Fibroblast of skin of scalp (primary cell): ENCODE measurements at regions not wholly inside any gene's neighbourhood (a gene's known extent, or its start where the extent isn't known, plus 50 kb on each side); places are given as distances from the start of the nearest gene placed in this dataset.
A peak's percentile ranks its signal among the peaks of the same experiment; 100 is the strongest.

ENCODE experiments used
- DNase-seq: peaks from one replicate; pipeline ENCODE4 v3.0.0-alpha.2; 2013

DNA sequence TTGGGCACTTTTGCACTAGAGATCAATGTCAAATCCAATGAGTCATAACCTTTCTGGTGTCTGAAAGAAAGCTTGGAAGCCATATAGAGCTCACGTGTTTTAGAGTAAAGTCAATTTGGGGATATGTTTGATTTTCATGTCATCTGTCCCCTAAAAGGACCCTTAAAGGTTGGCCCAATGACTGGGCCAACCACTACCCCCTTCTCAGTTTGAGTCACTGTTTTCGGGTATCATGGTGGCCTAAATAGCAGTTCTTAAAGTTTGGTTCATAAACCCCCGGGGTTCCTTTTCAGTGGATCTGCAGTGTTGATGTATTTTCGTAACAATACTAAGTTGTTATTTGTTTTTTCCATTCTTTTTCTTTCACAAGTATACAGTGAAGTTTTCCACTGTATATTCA lies 327.6 kb downstream of the PRL start:
- no peak for DNase-seq

DNA sequence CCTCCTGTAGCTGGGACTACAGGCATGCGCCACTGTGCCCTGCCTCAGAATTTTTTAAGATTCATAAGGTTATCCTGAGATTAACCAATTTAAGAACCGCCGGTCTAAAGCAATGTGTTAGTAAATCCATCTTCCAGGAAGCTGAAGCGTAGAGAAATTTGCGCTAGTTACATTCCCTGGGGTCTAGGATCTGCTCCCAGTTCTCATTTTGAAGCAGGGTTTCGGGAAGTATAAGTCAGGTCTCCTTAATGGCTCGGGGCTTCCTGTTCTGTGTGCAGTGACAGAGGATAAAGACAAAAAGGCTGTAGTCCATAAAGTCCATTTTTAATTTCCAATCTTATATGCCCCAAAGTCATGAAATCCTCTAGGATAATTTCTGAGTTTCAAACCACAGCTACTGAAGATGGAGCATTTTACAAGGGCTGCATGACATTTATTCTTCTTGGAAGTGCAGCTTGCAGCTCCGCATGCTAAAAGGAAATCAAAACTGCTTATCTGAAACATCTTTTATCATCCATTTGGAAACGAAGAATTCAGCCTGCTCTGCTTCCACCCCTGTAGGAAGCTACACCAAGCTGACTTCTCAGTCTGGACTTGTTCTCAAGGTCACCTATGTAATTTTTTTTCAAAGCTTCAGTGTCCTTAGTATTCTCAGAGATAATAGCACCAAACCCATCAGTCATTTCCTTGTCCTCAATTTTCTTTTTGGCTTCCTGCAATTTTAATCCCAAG lies 326.1 kb downstream of the PRL start:
- DNase-seq: no peak

DNA sequence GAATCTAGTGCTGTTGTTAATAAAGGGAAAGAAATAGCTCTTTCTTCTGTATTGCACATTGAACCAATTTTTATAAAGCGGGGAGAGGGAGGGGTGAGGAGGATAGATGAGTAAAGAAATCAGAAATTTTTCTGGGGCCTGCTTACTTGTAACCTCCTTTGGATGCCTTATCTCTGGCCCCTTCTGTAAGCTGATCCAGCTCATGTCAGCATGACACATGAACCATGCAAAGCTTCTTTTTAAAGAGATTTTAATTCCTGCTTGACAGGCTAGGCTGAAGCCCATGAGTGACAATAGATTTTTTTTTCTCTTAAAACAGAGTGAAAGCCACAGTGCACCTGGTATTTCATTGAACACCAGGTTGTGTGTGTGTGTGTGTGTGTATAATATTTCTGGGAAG lies 325.3 kb downstream of the PRL start:
- DNase-seq: no peak

DNA sequence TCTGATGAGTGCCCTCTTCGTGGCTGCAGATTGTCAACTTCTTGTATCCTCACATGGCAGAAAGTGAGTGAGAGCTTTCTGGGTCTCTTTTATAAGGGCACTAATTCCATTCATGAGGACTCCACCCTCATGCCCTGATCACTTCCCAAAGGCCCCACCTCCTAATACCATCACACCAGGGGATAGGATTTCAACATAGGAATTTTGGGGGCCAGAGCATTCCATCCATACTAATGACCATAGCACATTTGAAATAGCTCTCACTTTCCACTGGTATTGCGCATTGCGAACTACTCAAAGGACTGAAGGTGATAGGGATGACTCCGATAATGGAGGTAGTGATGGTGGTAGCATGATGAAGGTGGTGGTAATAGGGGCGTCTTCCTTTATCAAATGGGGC lies 324.3 kb downstream of the PRL start:
- peak; percentile 32 for DNase-seq

DNA sequence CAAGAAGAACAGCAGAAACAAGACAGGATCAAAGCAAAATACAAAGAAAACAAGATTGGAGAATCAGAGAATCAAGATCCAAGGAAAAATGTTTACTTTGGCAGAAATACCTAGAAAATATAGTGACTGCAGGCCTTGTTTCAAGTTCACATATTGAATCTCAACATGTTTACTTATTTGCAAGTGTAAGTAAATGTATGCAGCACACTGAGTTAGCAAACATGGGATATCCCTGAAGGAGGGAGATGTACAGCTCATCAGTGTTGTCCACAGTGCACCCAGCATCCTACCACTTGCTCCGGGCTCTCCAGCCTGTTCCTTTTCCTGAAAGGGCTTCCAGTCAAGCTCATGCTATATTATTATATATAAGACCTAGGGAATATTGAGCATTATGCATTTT lies 319.5 kb downstream of the PRL start:
- DNase-seq: no peak

DNA sequence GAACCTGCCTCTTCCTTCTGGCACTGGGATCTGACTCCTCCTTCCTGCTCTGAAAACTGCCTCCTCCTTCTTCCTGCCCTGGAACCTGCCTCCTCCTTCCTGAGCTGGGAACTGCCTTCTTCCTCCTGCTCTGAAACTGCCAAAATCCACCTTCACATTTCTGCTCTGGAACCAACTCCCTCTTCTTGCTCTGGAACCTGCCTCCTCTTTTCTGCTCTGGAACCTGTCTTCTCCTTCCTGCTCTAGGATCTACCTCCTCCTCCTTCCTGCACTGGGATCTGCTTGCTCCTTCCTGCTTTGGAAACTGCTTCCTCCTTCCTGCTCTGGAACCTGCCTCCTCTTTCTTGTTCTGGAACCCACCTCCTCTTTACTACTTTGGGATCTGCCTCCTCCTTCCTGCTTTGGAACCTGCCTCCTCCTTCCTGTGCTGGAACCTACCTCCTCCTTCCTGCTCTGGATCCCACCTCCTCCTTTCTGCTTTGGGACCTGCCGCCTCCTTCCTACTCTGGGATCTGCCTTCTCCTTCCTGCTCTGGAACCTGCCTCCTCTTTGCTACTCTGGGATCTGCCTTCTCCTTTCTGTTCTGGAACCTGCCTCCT lies 315.5 kb downstream of the PRL start:
- no peak for DNase-seq

DNA sequence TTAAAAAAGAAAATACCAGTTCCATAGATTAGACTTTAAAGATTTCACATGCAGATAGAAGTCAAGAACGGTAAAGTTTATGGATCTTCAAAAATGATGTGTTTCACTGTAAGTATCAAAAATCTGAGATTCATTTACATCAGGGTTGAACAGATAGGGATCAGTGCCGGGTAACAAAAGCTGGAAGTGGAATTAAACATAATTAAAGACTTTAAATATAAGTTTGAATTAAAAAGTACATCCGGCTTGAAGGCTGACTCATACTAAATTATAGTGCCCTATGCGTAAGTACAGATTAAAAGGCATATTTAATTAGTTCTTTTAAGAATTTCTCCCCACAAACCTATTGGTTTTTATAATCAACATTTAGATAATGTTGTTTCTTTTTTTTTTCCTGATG lies 312.7 kb downstream of the PRL start:
- DNase-seq: no peak

DNA sequence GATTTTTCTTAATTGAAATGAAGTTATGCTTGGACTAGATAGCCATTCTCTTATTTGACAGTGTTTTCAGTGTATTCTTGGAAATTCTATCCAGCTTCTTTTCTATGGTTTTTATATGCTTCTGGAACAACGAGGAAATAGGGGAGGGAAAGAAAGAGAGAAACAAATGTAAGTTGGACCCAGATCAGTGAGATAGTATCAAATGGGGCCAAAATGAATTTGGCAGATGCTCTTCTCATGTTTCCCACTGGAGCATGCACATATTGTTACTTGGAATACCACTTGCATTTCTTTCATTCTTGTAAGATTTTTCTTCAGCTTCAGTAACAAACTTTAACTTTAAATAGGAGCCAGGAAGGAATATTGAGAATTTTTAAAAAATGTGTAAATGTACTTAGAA lies 312.3 kb downstream of the PRL start:
- DNase-seq: peak; percentile 54

DNA sequence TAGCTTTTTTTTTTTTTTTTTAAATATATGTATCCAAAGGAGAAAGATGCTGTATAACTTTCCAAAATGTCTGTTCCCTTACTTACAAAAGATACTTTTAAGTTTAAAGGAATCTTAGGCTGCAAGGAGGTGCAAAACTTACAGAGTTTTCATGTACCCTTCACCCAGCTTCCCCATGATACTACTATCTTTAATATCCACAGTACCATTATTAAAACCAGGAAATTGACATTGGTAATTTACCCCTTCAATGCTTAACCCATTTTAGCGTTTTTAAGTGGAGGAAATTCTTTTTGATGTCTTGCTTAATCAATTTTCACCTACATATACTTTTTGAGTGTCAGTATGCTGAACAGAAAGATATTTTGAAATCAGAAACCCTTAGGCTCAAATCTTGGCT lies 310.9 kb downstream of the PRL start:
- no peak for DNase-seq

DNA sequence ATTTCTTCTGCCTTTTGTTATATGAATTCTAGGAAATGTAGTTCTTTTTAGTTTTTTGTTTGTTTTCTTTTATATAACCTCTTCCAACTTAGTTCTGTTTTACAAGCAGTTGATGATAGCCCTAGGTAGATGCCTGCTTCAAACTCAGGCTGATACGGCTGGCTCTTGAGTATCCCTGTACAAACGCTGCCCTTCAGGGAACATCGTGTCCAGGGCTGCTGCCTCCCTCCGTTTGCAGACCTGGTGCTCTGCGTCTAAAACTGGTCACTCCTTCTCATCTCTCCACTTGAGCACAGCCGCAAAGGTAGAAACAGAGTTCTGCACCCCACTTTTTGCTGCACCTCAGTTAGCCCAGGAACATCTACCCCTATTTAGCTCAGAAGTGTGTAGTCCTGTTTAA lies 310.1 kb downstream of the PRL start:
- no peak for DNase-seq

DNA sequence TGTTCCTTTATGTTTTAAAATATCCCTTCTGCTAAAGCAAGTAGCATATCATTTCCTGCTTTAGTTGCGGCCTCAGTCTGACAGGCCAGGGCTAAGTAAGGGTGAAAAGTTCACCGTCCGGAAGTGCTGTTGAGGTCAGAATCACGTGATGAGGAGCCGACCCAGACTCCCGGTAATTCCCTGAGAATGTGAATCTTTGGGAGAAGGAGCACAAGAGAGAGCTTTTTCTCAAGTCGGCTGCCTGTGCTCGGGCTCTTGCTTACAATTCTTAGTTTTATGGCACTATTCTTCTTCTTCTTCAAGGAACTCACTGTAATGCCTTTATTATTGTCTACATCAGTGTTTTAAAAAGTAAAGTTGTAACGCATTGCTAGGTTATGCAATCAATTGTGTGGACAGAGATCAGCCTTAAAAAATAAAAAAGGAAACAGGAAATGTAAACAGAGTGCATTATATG lies 309.3 kb downstream of the PRL start:
- peak; percentile 91 for DNase-seq

DNA sequence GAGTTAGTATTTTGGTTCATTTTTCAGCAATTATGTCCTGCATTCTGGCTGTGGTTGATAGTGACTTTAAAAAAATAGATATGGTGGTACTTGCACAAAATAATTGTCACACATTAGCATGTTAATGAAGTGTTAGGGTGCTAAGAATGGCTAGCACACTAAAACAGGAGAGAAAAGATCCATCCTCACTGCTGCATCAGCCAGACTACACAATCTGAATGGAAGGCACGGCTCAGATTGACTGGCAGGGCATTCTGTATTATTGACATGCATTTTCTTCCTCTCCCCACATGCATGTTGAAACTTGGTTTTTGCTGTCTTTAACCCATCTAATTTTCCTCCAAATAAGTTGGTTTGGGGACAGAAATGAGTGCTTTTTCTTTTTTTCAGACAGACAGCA lies 306.3 kb downstream of the PRL start:
- no peak for DNase-seq

DNA sequence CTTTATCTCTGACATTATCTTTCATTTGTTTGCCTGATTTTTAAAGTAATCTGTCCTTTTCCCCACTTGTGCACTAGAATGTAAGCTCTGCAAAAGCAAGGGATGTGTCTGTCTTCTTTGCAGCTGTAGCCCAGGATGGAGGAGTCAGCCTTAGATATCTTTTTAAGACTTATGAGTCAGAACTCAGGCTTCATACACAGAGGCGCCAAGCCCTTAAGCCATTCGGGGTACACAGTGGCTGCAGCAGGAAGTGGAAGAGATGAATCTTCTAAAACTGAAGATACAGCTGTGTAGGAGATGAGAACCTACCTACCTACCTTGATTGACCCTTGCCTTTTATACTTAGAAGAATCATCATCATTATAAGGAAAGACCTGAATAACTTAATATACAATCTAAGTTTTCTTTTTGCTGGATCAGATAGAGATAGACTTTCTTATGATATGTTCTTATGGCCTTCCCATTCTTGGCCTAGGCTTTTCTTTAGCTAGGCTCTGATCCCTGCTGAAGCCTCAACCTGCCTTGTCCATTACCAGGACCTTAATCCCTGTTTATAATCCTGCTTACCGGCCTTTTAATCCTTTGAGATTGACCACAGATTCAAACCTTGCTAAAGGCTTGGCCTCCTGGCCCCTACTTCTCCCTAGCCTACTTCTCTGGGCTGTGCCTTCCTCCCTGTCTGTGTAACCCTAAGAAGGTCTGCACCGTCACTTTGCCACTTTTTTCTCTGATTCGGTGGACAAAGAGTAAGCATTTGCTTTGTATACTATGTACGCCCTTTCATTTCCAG lies 304.5 kb downstream of the PRL start:
- DNase-seq: peak; percentile 59

DNA sequence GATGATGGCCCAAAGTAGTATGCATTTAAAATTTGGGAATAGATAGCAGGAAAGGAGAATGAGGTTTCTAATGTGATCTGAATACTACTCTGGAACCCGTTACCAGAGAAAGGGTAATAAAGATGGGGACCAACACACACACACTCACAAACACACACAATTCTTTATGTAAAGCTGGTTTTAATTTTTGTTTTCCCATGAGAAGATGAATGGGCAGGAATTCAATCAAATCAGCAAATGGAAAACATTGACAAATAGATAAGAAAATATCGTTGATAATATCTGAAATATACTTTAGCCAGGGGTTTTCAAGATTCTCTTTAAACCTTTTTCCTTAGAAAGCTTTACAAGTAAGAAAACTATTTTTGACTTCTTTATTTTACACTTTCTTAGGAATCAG lies 303.0 kb downstream of the PRL start:
- no peak for DNase-seq

DNA sequence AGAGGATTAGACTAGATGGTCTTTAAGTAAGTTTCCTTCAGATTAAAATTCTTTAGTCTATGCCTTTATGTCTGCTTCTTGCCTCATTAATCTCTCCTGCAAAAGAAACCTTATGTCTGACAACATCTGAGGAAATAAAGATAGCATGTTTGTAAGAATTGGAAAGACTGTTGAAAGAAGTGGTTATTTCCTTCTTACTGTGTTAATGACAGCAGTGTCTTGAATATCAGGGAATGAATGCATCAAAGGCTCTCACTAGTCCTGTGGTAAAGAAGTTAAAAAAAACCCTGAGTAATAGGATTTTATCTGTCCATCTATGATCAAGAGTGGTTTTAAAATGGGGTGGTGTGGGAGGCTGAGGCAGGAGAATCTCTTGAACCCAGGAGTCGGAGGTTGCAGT lies 302.0 kb downstream of the PRL start:
- DNase-seq: no peak

DNA sequence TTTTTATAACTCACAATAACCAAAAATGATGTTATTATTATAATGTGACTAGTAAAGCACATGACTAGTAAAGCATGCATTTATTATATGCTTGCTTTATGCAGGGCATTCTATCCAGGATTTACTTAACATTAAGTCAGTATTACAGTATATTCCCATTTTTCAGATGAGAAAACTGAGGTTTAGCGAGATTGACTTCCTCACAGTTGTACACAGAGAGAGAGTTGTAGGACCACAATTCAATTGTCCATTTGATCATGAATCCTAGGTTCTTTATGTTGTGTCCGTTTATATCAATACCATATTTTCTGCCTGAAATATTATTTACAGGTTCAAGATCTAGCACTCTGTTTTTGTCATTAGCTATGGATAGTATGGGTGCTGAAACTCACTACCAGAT lies 301.5 kb downstream of the PRL start:
- no peak for DNase-seq

DNA sequence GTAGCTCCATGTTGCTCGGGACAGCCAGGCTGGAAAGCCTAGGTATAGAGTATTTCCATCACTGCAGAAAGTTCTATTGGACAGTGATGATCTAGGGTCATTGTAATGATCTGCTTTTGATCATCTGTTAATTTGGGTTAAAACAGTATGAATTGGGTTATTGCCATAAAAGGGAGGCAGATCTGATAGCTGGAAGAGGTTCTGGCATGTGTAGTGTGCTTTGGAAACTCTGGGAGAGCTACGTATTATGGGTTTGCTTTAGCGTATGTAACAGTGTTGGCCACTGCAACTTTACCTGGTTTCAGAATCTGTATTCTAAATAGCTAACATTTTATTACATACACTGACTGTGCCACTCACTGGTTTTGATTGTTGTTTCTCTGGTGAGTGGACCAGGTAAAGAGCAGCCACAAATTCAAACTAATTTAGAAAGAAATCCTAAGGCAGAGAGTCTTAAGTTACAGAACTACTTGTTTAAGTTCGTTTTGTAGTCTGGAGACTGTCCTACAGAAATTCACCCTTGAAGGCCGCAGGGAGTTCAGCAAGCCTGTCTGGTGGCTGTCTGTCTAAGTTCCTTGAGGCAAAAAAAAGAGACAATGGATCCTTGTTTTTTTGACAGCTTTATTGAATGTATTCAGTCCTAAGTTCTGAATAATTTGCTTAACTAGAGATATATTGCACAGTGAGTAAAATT lies 300.3 kb downstream of the PRL start:
- DNase-seq: no peak

DNA sequence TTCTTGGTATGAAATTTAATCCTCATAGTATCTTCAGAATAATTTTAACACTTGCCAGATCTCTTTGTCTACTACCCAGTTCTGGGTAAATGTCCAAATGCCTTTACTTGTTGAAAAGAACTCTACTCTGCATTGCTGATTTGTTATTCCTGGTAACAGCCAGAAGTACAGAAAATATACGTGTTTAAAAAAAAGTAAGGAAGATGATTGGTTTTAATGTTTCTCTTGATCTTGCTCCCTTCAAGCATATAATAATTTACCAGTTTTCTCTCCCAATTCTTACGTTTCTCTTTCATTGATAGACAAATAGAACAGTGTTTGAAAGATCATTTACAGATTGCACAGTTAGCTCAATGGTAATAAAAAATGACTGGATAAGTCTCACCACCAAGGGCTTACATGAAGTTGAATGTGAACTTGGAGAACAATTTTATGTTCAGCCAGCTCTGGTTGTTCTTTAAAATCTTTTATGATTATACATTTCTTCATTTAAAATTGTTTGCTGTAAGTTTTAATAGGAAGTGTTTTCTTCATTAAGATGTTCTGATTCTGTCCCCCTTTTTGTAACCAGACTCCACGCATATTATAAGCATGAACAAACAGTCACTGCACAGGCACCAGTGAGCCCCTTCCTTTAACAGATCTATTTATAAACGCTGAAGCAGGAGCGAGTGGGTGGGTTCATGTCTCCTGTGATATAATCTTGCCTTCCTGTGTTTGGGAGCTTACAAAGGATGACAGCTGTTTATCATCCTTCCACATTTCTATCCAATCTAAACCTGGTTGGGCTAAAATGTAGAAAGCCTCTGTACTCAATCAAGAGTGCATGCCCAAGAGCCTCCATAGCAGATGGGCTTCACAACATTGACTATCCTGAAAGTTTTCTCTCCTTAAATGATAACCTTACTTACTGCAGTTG lies 299.5 kb downstream of the PRL start:
- no peak for DNase-seq

DNA sequence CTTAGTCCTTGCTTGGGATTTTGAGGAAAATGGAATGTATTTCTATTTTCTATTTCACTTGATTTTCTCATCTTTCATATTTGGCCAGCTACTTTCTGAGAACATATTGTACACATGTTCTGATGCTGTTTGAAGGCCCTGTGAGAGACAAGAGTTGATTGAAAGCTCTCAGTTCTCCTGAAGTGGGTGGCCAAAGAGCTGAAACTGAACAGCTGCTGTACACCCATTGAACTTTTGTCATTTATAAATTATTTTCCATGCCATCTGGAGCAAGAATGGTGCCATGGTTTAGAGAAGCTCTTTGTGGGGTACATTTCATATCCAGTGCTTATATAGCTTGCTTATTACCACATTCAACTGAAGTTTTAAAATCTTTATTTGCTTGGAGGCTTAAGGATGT lies 298.3 kb downstream of the PRL start:
- no peak for DNase-seq

DNA sequence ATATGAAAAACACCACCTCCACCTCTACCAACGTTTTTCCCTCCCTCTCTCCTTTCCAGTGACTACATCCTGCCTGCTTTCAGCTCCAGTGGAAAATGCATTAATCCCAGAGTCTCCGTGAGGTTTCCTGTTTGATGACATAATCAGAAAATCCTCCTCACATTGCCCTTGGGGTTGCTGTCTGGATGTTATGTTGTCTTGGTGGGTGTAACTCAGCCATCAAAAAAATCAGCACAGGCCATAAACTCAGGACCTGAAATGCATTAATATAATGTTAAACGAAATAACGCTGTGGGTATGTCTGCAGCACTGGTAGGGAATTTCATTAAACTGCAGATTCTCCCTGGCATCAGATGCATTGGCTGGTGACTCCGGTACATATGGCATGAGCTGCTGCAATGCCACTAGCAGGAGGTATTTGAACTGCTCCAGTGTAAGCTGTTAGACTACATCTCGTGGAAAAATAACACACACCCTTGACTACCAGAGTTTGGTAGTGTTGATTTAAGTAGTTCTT lies 297.8 kb downstream of the PRL start:
- peak; percentile 83 for DNase-seq

DNA sequence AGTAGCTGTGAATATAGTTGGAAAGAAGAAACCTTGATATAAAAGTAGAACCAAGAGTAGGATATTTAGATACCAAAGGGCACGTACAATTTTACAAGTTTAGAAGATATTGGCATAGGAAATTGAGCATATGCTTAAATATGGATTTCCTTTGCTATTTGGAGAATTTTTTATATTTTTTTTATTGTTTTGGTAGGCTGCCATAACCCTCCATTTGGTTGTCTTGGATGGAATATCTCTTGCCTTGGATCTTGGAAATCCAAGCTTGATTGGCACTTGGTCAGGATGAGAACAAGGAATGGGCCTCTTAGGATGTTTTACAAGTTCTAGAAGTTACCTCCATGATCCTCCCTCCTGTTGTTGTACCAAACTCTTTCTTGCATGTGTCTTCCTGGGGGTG lies 297.1 kb downstream of the PRL start:
- DNase-seq: no peak
